GM12873 (cell line): ENCODE measurements at regions not wholly inside any gene's neighbourhood (a gene's known extent, or its start where the extent isn't known, plus 50 kb on each side); places are given as distances from the start of the nearest gene placed in this dataset.

ENCODE experiments used
- TF ChIP-seq, protein P1 (sequence below): IDR thresholded peaks from 2 replicates; pipeline ENCODE4 v1.5.1; 2012; ENCODE audit warnings: low read depth, mild to moderate bottlenecking, moderate library complexity, low read length, control low read depth; ENCODE audit not compliant: insufficient read depth; ENCODE audit errors: missing control alignments

DNA sequence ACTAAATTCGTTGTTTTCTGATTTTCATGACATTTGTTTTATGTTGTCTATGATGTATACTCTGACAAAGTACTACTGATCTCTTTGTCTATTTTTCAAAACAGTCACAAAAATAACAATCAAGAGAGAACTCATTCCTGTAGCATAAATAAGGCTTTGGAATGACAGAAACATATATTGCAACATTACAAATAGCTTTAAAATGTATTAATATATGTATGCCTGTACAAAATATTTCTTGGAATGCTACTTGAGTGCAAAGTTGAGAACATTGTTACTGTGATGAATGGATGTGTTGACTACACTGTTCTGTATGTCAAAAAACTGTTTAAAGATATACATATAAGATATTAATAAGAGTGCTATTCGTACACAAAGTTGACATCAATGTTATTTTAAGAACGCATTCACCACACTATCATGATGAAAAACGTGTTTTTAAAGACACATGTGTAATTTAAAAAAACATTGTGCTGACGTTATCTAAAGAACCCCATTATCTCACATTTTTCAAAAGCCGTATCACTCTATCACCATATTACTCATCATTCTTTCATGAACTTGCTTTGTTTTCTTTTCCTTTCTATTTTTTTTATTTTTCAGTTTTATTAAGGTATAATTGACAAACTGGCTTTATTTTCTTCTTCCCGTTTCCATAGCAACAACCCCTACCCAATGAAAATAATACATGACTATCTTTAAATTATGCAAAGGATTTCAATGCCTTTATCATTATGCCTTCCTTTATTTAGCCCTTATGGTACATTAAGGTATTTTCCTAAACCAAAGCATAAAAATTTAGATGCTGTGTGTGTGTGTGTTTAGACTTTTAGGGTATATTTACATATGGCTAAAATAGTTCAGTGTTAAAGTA, 918.8 kb downstream of the SLITRK1 start:
- TF ChIP-seq, protein P1, sequence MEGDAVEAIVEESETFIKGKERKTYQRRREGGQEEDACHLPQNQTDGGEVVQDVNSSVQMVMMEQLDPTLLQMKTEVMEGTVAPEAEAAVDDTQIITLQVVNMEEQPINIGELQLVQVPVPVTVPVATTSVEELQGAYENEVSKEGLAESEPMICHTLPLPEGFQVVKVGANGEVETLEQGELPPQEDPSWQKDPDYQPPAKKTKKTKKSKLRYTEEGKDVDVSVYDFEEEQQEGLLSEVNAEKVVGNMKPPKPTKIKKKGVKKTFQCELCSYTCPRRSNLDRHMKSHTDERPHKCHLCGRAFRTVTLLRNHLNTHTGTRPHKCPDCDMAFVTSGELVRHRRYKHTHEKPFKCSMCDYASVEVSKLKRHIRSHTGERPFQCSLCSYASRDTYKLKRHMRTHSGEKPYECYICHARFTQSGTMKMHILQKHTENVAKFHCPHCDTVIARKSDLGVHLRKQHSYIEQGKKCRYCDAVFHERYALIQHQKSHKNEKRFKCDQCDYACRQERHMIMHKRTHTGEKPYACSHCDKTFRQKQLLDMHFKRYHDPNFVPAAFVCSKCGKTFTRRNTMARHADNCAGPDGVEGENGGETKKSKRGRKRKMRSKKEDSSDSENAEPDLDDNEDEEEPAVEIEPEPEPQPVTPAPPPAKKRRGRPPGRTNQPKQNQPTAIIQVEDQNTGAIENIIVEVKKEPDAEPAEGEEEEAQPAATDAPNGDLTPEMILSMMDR, result no peak

DNA sequence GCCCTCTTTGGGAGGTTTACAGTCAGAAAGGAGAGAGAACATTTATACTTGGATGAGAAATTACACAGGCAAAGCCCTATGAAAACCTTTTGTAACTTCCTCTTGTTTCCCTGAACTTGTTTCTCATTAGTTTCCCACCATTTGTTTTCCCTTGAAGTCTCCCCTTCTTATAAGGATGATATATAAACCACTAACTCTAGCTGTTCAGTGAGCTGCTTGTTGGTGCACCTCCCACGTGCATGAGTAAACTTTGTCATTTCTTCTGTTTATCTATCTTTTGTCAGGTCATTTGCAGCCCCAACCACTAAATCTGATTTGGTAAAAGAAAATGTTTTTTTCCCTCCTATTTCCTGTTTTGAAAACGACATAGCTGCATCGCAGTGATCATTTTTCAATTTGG, 919.9 kb downstream of the SLITRK1 start:
- TF ChIP-seq, protein P1, result no peak

DNA sequence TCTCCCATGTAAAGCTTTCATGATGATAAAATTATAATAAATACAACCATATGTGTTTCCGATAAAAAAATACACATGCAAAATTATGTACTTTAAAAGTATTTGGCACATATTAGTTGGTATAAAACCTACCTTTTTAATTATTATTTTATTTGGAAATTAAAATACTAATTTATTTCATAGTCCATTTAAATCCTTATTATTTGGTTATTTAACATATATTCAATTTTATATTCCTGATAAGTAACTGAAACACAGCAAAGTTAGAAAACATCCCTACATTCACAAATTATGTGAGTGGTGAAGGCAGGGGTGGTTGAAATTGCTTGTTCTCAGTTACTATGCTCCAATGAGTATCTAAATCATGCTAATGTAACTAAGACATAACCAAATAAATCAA, 920.5 kb downstream of the SLITRK1 start:
- TF ChIP-seq, protein P1, result no peak

DNA sequence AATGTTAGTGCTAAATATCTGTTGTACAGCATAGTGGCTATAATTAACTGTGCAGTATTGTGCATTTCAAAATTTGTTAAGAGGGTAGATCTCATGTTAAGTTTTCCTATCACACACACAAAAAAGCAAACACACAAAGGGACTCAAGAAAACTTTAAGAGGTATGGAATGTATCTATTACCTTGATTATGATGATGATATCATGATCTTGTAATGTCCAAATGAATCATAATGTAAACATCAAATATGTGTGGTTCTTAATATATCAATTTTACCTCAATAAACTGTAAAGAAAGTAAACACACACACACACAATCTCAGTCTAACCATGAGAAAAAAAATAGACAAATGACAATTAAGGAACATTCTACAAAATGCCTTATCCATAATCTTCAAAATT, 934.6 kb downstream of the SLITRK1 start:
- TF ChIP-seq, protein P1, result no peak

DNA sequence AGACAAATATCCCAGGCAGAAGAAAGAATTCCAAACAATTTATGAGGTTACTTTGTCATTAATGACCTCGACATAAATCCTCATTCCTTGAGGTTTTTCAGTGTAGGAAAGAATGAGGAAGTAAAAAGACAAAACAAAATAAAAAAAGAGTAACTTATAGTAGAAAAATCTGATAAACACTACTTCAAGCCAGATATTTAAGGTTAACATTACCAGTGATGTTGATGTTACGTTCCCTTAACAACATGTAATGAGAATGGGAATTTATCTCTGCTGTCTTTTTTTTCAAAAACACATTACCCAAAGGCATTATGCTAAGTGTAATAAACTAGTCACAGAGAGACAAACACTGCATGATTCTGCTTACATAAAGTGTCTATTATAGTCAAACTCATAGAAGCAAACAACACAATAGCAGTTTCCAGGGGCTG, 935.1 kb downstream of the SLITRK1 start:
- TF ChIP-seq, protein P1, result no peak

DNA sequence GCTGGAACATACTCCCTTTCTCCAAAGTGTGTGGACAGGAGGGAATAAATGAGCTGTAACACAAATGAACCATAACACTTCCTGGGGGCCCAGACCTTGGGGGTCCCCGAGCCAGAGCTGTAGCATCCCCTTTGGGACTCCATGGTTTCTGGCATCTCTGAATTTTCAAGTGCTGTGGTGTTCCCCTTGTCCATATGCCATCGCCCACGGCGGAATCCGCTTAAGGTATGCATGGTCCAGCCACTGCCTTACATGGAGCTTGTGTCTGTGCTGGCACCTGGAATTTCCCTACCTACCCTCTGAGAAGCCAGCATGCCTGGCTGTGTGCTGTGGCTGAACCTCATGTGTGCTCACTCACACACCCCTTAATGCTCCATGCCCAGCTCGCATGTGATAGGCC, 943.6 kb downstream of the SLITRK1 start:
- TF ChIP-seq, protein P1, result no peak

DNA sequence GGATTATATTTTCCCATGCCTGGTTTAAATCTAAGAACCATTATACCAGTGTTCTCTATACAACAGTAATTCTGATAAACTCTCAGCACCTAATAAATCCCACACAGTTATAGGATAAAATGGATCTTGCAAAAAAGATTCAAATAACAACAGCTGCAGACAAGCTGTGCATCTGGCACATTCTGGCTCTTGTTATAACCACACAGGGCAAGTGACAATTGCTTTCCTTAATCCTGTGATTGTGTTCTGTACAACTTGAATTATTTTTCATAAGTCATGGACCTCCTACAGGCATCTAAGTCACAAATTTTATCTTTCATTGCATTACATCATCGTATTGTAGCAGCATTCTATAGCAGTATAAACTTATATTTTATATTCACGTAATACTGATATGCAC, 948.3 kb downstream of the SLITRK1 start:
- TF ChIP-seq, protein P1, result no peak
